C4-2B (cell line): ENCODE measurements at regions not wholly inside any gene's neighbourhood (a gene's known extent, or its start where the extent isn't known, plus 50 kb on each side); places are given as distances from the start of the nearest gene placed in this dataset.

Source experiments
- CTCF ChIP-seq: fragments of 450-650 bp; conservative IDR thresholded peaks from 2 replicates; pipeline ENCODE4 v1.5.1; 2017; ENCODE audit warnings: mild to moderate bottlenecking
- ZFX ChIP-seq: fragments of 450-650 bp; IDR thresholded peaks from 2 replicates; pipeline ENCODE4 v1.6.1; 2017

- TF ChIP-seq CTCF (no peak), ZFX (no peak)
These were observed 99.4 kb downstream of the MICALL2 start for GRCh38 chr7:1359681-1360485.
